ENCODE measurements at regions not wholly inside any gene's neighbourhood (a gene's known extent, or its start where the extent isn't known, plus 50 kb on each side); places are given as distances from the start of the nearest gene placed in this dataset.

DNA sequence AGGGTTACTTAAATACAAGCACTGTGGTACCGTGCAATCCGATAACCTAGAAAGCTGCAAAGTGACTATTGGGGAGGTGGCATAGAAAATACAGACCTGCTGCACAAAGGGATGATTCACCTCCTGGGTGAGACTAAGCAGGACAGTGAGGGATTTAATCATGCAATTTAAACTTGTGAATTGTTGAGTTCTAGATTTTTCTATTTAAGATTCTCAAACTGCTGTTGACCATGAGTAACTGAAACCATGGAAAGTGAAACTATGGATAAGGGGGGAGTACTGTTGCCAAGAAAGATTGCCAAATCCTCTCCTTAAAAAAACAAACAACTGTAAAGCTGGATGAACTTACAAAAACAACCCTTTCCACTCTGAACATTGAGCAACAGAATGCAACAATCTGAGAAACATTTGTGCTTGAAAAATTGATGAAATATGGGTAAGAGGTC lies 61.5 kb upstream of the NUDT12 start:
- no peak for DNase-seq (ENCODE audit: low spot score)

- no peak for DNase-seq (ENCODE audit: low spot score)
Measured at GRCh38 chr5:103623425-103623824, 60.8 kb upstream of the NUDT12 start.

GRCh38 chr5:103621548-103621930 lies 59.0 kb upstream of the NUDT12 start:
- DNase-seq (ENCODE audit: low spot score) = no peak

DNA sequence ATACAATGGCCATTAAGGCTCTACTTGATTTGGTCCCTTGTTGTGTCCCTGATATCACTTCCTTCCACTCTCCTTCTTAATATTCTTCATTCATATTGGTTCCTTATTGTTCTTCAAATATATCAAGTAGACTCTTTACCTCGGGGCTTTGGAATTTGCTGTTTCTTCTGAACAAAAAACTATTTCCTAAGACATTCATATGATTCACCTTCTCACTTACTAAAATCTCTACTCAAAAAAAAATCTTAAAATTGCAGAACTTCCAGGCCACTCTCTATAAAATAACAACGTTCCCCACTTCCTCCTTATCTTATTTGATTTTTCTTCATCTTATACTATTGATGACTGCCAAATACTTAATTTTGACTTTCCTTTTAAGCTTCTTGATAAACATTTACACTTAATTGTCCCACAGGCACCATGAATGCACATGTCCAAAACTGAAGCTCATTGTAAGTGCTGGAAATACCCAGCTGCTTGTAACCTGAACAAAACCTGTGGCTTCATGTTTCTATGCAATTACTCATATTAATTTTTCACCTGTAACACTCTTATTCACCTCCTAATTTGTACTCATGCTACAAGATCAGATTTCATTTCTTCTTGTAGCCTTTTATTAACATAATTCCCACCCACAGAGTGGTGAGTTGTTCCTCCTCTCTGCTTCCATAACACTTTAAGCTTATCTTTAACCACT lies 58.4 kb upstream of the NUDT12 start:
- DNase-seq (ENCODE audit: low spot score) = no peak

GRCh38 chr5:103617913-103618312 lies 55.3 kb upstream of the NUDT12 start:
- no peak for DNase-seq (ENCODE audit: low spot score)

DNA sequence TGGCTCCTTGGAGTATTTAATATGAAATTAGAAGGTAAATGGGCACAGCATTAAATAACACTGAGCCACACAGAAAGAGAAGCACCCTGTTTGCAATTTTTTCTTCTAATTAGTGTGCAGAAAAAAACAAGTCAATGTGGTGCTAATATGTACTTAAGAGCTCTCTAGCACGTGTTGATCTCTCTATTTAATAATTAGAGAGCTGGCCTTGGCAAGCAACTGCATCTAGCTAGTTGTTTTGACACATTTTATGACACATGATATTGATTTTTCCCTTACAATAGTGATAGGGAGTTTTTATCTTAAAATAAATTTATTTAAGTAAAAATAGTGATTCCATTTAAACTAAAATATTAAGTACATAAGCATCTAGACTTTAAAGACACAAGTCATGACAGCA lies 54.5 kb upstream of the NUDT12 start:
- no peak for DNase-seq (ENCODE audit: low spot score)

- no peak for DNase-seq (ENCODE audit: low spot score)
Measured at GRCh38 chr5:103612545-103612944, 50.0 kb upstream of the NUDT12 start.
